Renal cortical epithelial cell (primary cell): ENCODE measurements at regions not wholly inside any gene's neighbourhood (a gene's known extent, or its start where the extent isn't known, plus 50 kb on each side); places are given as distances from the start of the nearest gene placed in this dataset.

Source experiments
- DNase-seq: peaks from one replicate; pipeline ENCODE4 v3.0.0-alpha.2; 2011; ENCODE audit warnings: low read depth

- no peak for DNase-seq
These were observed 57.0 kb upstream of the LMX1B start for GRCh38 chr9:126556560-126557250.

- peak; percentile 39 for DNase-seq
These were observed 55.6 kb upstream of the LMX1B start for GRCh38 chr9:126558051-126558665.

DNA sequence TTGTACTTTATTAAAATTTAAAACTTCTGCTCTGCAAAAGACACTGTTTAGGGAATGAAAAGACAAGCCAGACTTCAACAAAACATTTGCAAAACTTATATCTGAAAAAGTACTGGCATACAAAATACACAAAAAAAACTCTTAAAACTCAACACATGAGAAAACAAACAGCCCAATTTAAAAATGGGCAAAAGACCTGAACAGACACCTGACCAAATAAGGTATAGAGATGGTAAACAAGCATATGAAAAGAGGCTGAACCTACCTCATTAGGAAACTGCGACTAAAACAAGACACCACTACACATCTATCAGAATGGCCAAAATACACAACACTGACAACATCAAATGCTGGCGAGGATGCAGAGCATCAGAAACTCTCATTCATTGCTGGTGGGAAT is 54.4 kb upstream of the LMX1B start:
- no peak for DNase-seq

DNA sequence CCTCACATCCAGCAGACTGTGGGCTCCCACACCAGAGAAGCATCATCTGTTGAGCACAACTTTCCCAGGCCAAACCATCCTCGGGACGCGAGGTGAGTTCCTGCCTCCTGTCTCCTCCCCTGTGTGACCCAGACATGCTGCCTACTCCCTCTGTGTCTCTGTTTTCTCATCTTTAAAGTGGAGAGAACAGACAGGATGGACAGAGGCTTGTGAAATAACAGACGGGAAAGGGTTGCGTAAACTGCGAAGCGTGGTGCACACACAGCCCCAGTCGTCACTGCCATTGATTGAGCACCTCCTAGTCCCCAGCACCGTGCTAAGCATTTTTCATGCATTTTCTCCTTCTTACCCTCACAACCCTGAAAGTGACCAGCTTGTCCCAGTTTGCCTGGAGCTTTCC is 52.1 kb upstream of the LMX1B start:
- DNase-seq, result no peak

DNA sequence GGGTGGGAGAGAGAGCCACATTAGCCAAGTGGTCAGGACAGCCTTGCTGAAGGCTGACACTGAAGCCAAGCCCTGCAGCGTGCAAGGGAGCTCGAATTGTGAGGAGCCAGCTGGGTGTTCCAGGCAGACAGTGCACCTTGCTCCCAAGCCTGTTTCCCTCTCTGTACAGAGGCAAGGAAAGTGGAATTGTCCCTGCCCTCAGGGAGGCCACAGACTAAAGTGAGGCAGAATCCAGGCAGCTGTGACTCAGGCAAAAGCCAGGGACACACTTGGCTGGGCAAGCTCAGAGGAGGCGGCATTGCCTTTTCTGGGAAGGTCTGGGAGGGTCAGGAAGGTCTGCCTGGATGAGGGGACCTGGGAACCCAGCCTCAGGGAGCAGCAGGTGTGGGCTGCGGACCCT is 50.2 kb upstream of the LMX1B start:
- DNase-seq, result peak; percentile 13
